ENCODE measurements at regions not wholly inside any gene's neighbourhood (a gene's known extent, or its start where the extent isn't known, plus 50 kb on each side); places are given as distances from the start of the nearest gene placed in this dataset.
"Not testable (repeated sequence)": the region's sequence is repeated elsewhere in the genome, so short reads cannot be mapped to it uniquely, and the experiment has no call there.

GRCh38 chr12:25337916-25338315 lies 87.2 kb upstream of the KRAS start:
- no peak for DNase-seq (ENCODE audit: low read depth in 2 of 2)

GRCh38 chr12:25332143-25332542 lies 81.4 kb upstream of the KRAS start:
- no peak for DNase-seq (ENCODE audit: low read depth in 2 of 2)

DNA sequence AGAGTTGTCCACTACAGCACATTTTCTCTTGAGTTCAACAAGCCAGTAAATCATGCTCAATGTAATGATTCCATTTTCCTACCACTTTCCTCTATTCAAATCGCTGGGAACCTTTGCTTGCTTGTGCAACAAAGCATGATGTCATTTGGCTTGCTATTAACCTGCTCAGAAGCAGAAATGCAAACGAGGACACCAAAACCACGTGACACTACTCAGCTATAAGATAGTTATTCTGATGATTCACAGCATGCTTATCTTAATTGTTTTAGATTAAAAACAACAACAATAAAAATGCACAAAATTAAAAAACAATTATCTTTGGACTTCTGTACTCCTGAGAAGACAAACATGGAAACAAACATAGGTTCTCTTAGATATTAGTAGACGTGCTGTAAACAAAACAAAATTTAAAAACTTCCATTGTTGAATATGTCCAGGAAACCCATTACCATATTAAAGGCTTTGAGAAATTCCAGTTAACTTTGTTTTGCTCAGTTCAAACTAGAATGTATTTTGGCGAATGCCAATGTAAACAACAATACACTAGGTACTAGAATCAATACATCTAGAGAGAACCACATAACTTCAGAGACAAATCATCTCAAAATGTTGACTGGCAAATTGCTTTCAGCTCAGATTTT lies 77.5 kb upstream of the KRAS start:
- DNase-seq (ENCODE audit: low read depth in 2 of 2): no peak

GRCh38 chr12:25327321-25327720 lies 76.6 kb upstream of the KRAS start:
- DNase-seq (ENCODE audit: low read depth in 2 of 2): no peak

- DNase-seq (ENCODE audit: low read depth in 2 of 2): no peak
These were observed 75.6 kb upstream of the KRAS start for GRCh38 chr12:25326326-25326725.

DNA sequence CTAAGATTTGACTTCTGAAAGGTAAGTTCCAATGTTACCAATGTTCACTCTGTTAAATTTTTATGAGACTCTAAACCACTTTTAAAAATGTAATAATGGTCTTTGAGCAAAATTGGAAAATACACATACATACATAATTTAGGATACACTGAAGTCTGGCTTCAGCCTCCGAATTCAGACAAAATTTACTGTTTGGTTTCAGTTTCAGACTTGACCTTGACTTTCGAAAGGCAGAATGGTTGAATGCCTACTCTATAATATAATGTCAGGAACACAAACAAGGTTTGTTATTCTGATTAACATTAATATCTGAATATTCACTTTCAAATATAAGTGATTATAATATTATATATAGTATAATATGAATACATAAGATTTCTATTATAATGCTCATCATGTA lies 74.1 kb upstream of the KRAS start:
- no peak for DNase-seq (ENCODE audit: low read depth in 2 of 2)

- DNase-seq (ENCODE audit: low read depth in 2 of 2): no peak
These were observed 72.9 kb upstream of the KRAS start for GRCh38 chr12:25323581-25323982.

GRCh38 chr12:25322918-25323531 lies 72.3 kb upstream of the KRAS start:
- DNase-seq (ENCODE audit: low read depth in 2 of 2): no peak

DNA sequence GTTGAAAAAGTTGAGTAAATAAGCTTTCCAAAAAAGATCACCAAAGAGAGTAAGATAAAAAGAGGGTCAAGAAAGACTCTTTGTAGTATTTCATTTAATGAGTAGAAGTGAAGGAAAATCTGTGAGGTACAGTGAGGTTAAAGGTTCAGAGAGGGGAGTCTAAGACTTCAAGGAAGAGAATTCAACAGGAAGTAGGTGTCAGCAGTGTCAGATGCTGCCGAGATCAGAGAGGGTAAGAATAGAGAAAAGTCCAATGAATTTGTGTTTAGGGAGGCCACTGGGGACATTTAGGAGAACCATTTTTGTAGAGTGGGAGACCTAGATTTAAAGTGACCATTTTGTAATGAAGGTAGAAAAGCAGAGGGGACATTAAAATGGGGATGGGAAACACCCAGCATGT lies 71.6 kb upstream of the KRAS start:
- DNase-seq (ENCODE audit: low read depth in 2 of 2): no peak

DNA sequence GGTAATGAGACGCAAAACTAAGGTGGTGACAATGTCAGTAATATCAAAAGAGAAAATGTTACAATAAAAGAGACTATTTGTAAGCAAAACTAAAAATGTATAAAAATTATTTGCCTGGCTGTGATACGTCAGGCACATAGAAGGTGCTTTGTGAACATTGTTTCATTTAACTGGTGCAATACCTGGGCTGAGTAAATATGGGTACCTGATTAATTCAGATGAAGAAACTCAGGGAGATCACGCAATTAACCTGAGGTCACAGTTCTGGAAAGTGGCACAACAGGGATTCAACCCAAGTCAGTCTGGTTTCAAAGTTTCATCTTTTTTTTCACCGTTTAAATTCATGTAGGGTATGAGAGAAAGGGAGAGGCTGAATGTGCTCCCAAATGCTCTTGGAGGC lies 71.0 kb upstream of the KRAS start:
- DNase-seq (ENCODE audit: low read depth in 2 of 2): no peak

GRCh38 chr12:25320123-25321006 lies 69.6 kb upstream of the KRAS start:
- DNase-seq (ENCODE audit: low read depth in 2 of 2): peak; percentile 80 to 81

DNA sequence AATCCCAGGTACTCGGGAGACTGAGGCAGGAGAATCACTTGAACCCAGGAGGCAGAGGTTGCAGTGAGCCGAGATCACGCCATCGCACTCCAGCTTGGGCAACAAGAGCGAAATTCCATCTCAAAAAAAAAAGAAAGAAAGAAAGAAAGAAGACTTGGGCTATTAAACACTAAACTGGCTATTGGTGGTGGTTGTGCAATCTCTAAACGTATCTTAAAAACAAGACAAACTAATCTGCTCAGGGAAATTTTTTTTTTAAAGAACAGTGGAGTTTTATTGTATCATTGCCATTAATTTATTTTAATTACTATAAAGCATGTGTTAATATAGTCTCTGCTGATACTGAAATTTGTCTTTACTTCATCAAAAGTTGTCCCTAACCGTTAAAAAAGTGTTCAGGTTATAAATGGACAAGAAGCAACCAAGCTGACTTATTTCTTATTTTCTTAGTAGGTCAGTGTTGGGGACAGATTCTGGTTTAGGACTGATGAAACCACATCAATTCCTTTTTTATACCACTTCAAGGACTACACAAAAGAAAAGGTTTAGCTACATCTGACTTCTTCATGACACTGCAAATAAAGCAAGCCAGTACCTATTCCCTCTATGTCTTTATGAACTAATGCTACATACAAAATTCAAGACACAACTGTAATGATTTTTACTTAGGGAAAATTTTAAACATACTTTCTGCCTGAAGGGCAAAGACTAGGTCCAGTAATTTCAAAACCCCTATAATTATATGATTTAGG lies 68.7 kb upstream of the KRAS start:
- DNase-seq (ENCODE audit: low read depth in 2 of 2): no peak

DNA sequence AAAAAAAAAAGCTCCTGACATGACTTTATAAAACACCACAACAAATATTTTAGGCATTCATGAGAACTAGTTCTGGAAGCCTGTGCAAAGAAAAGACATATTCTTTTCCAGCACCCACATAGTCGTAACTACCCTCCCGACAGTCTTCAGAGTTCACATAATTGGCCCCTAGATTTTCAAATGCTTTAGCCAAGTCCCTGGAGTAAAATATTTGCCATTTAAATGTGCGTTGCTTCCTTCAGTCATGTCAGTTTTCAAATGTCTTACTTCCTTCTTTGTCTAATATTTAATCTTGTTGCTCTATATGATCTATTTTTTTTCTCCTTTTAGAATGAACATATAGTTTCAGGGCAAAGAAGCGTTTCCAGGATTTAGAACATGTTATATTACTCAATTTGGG lies 66.8 kb upstream of the KRAS start:
- DNase-seq (ENCODE audit: low read depth in 2 of 2): no peak

- DNase-seq (ENCODE audit: low read depth in 2 of 2): no peak
These were observed 64.7 kb upstream of the KRAS start for GRCh38 chr12:25315388-25315787.

DNA sequence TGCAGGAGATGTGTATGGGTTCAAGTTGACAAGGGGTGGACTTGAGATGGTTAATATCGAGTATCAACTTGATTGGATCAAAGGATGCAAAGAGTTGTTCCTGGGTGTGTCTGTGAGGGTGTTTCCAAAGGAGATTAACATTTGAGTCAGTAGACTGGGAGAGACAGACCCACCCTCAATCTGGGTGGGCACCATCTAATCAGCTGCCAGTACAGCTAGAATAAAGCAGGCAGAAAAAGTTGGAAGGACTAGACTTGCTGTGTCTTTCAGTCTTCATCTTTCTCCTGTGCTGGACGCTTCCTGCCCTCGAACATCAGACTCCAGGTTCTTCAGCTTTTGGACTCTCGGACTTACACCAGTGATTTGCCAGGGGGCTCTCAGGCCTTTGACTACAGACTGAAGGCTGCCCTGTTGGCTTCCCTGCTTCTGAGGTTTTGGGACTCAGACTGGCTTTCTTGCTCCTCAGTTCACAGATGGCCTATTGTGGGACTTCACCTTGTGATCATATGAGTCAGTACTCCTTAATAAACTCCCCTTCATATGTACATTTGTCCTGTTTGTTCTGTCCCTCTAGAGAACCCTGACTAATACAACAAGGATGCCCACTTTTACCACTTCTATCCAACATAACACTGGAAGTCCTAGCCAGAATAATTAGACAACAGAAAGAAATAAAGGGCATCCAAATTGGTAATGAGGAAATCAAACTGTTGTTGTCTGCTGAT lies 62.7 kb upstream of the KRAS start:
- not testable (repeated sequence) for DNase-seq (ENCODE audit: low read depth in 2 of 2)

DNA sequence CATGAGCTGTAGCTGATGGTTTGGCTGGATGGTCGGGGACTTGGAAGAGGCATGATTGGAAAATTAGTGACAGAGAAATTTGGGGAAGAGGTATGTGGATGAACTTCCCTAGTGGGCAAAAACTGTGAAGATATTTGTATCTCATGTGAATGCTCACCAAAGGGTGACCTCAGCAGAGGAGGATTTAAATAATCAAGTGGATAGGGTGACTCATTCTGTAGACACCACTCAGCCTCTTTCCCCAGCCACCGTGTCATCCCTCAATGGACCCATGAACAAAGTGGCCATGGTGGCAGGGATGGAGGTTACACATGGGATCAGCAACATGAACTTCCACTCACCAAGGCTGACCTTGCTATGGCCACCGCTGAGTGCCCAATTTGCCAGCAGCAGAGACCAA lies 60.8 kb upstream of the KRAS start:
- DNase-seq (ENCODE audit: low read depth in 2 of 2): no peak

DNA sequence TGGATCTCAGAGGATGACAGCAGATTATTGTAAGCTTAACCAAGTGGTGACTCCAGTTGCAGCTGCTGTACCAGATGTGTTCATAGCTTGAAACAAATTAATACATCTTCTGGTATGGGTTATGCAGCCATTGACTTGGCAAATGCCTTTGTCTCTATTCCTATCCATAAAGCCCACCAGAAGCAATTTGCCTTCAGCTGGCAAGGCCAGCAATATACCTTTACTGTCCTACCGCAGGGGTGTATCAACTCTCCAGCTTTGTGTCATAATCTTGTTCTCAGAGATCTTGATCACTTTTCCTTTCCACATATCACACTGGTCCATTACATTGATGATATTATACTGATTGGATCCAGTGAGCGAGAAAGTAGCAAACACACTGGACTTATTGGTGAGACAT lies 59.3 kb upstream of the KRAS start:
- DNase-seq (ENCODE audit: low read depth in 2 of 2): not testable (repeated sequence)

GRCh38 chr12:25308756-25309155 lies 58.0 kb upstream of the KRAS start:
- DNase-seq (ENCODE audit: low read depth in 2 of 2): peak; percentile 62 to 64

- peak; percentile 74 to 85 for DNase-seq (ENCODE audit: low read depth in 2 of 2)
These were observed 57.1 kb upstream of the KRAS start for GRCh38 chr12:25307818-25308217.

DNA sequence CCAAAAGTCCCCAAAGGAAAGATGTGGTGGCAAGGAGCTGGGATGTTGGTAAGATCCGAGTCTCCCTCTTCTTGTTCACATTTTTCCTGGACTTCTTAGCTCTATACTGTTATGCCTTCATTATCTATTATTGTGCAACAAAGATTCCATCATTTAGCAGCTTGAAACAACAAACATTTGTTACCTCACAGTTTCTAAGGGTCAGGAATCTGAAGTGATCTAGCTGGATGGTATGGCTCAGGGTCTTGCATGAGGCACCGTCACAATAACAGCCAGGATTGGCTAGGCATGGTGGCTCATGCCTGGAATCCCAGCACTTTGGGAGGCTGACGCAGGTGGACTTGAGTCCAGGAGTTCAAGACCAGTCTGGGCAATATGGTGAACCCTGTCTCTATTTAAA lies 51.1 kb upstream of the KRAS start:
- no peak for DNase-seq (ENCODE audit: low read depth in 2 of 2)
